GM21619 (cell line): ENCODE measurements at regions not wholly inside any gene's neighbourhood (a gene's known extent, or its start where the extent isn't known, plus 50 kb on each side); places are given as distances from the start of the nearest gene placed in this dataset.

ENCODE experiments used
- ATAC-seq: cut with Tn5 transposase; IDR thresholded peaks from one replicate; pipeline ENCODE4 v1.9.1; 2021; ENCODE audit not compliant: unreplicated experiment

- no peak for ATAC-seq
These were observed 280.5 kb downstream of the RRAGC start for GRCh38 chr1:38579056-38579455.

DNA sequence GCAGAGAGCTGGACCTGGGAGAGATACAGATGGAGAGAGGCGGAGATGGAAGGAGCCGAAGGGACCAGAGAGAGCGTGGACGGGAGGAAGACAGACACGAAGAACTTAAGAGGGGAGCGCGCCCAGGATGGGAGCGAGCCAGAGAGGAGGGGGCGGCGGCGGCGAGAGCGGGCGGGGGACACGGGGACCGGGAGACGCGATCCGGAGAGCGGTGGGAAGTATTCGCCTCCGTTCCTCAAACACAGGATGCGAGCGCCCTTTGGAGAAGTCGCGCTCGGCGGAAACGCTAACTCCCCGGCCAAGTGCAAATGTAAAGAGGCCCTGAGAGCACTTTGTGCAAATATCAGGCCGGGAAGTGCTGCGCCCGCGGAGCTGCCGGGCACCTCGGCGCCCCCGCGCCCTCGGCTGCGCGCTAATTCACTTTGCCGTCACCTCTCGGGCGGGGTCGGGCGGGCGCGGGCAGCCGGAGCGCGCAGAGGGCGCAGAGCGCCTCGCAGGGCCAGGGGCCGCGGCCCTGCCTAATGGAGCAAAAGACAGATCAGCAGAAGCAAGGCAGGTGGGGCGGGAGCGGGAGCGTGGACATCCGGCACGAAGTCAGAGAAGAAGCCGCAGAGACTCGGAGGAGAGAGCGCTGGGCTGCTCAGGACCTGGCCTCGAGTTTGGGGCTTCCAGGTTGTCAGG lies 281.2 kb downstream of the RRAGC start:
- no peak for ATAC-seq

DNA sequence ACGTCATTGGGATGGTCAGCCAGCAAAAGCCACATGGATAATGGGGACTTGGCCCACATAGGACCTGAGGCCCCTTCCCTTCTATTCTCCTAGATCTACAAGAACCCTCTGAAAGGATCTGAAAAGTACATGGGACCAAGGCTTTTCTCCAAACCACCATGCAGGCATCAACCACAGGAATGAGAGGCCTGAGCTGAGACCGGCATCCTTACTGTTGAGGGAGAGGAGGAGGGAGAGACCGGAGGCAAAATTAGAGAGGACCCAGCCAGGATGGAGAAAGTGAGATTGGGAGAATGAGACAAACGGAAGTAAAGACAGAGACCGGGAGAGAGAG lies 281.7 kb downstream of the RRAGC start:
- ATAC-seq: no peak

GRCh38 chr1:38577385-38577784 lies 282.2 kb downstream of the RRAGC start:
- ATAC-seq: no peak

- ATAC-seq: no peak
These were observed 283.3 kb downstream of the RRAGC start for GRCh38 chr1:38576241-38576640.

DNA sequence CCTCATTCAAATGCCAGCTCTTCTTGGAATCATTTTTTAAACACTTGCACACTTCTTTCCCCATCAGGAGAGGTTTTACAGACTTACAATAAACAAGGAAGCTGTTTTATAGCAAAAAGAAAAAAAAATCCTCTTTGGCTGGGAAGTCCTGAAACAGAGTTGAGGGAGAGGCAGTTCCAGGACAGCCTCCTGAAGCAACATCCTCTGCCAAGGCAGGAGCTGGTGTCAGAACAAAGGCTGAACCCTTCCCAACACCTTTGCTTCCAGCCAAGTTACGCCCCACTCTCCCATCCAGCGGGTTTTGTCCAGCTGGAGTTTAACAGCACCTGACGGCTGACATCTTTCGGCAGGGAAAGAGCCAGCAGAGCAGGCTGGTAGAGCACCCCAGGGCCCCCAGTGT lies 287.8 kb downstream of the RRAGC start:
- ATAC-seq: no peak

- ATAC-seq: no peak
These were observed 289.0 kb downstream of the RRAGC start for GRCh38 chr1:38570657-38570975.

DNA sequence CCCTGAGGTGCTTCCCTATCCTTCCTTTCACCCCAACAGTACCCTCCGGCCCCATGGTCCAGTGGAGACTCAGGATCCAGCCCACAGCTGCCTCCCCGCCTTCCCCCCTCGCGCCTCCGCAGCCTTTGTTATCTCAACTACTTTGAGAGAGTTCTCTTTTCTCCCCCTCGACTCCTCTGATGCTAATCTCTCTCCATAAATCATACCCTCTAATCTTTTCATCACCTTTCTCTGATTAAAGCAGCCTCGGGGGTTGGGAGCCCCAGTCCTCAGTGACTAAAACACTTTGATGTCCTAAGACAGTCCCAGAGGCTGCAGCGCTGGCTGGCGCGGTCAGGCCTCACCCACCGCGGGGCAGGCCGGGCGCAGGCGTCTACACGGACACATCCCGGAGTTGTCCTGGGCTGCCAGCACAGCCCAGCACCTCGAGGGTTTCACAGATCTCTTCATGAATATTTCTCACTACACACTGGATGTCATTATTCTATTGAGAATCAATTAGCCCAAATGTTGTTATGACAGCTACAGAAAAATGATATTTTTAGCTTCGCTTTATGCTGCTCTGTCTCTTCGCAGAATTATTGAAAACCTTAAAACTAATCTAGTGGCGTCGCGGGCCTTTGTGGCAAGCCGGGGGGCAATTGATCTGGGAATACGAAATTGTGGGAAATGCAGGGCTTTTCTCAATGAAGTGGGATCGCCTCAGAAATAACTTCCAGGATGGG lies 289.5 kb downstream of the RRAGC start:
- no peak for ATAC-seq

GRCh38 chr1:38568061-38568857 lies 291.3 kb downstream of the RRAGC start:
- no peak for ATAC-seq

DNA sequence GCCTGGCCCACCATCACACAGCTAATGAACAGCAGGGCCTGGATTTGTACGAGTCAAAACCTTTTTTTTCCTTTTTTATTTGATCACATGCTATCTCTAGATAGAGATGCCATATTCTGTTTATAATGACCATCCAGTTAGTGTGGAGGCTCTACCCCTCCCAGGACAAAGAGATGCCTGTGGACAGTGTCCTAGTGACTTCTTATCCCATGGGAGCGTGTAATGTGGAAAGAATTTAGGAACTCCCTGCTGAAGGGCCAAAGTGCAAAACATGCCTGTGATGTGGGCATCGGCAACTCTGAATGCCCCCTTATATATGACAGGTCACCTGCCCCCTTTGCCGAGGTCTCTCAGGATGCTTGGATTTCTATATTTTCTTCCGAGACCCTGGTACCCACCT lies 292.2 kb downstream of the RRAGC start:
- ATAC-seq: no peak

DNA sequence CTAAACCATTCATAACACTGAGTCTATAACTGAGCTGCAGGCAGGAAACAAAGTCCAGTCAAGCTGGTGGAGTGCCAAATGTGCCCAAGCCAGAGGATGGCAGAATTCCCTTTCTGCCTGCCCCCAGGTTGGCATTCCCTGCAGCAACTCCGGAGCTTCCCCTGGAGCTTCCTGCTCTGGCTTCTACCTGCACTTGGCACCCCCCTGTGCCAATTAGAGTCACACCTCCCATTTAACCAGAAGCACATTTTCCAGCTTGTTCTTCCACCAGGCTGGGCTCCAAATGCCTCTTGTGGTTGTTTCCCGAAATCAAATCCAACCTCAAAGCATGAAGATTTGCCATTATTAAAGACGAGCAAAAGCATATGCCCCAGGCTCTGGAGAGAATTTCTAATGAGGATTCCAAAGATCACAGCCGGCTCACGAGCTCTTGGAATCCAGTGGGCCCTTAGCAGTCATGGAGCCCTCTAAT lies 294.5 kb downstream of the RRAGC start:
- ATAC-seq: no peak

GRCh38 chr1:38563942-38564735 lies 295.4 kb downstream of the RRAGC start:
- no peak for ATAC-seq

- no peak for ATAC-seq
These were observed 297.8 kb downstream of the RRAGC start for GRCh38 chr1:38561725-38562124.

- no peak for ATAC-seq
These were observed 298.5 kb downstream of the RRAGC start for GRCh38 chr1:38561110-38561509.

DNA sequence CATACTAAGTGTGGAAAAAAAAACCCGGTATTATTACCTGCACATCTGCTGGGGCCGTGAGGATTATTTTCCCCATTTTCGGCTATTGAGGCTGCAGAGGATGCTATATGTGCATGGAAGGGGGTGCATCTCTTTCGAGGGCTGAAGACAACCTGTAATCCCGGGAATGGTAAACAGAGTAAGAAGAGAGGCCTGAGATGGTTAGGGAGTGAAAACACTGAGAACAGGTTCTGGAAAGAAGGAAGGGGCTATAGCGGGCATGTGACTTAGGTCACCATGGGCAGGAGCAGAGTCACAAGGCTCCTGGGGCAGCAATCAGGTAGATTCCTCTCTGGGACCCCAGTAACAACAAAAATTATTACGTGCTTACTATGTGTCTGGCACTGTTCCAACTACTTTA lies 299.1 kb downstream of the RRAGC start:
- ATAC-seq: no peak

GRCh38 chr1:38559446-38560165 lies 300.0 kb downstream of the RRAGC start:
- peak; percentile 66 for ATAC-seq

DNA sequence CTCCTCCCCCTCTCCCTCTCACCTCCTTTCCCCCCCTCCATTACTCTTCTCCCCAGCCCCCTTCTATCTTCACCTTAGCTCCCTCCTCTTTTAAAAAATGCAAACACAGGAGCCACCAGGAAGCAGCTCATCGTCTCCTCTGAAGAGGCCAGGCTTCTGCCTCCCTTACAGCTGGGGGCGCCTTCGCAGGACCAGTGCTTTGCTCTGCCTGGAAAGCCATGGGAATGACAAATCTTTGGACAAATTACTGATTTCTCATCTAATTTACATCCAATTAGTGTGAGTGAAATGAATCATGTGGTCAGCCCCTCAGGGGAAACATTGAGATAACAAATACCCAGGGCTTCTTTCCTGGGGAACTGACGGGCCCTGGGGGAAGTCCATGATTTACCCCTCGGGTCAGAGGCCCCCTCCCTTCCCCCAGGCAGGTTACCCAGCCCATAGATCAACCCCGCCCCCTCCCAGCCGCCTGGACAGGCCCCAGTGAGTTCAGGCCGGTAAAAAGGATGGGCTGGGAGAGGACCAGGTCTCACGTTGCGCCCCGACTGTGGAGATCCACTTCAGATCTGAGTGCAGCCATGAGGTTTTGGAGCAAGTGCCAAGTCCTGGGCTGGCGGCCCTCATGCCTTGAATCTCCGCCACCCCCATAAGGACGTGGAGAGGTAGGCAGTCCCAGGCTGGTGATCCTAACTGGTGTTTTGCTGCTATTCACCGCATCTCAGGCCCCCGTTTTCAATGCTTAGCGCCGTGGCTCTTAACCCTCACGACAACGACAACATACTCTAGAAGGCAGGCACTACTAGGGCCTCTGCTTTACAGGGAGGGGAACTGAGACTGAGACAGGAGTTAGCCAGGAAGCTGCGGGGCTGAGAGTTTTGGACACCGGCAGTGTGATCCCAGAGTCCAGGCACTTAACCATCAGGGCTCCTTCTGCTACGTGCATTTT lies 300.8 kb downstream of the RRAGC start:
- ATAC-seq: peak; percentile 28

DNA sequence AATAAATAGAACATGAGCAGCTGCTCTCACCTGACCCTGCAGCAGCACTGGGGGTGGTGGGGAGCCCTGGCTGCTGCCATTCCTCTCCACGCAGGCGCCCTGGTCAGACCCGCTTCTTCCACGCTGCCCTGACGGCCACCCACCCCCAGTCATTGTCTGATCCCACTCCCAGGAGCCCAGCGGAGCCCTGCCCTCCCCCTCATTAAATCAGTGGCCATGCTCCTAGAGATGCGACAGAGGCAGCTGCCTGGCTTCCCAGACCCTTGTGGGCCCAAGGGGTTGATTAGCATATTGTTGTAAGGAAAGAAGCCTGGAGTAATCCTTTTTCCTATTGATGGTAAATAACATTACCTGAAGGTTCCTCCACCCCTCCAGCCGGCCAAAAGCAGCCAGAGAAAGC lies 301.5 kb downstream of the RRAGC start:
- no peak for ATAC-seq

DNA sequence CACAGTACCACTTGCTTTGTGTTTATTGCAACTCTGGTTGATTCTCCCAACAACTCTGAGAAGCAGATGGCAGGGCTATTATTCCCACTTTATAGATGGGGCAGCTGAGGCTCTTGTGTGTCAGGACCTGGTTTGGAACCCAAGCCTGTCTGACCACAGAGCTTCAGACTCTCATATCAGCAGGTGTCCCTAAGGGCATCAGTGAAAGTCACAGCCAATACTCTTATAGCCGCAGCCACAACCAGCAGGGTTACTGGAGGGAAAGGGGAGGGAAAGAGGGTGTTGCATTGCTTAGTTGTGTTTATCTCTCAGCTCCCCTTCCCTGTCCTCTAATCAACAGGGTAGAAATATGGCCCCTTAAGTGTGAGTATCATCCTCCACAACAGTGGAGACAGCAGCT lies 304.0 kb downstream of the RRAGC start:
- no peak for ATAC-seq

DNA sequence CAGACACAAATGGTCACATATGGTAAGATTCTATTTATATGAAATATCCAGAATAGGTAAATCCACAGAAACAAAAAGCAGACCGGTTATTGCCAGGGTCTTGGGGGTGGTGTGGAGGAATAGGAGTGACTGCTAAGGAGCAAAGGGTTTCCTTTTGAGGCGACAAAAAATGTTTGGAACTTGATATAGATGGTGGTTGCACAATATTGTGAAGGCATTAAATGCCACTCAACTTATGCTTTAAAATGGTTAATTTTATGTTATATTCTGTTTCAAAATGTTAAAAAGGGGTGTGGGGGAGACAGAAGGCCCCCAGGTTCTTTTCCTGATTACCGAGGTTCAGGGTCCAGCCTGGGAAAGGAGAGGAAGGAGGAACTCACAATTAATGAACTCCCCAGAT lies 304.4 kb downstream of the RRAGC start:
- no peak for ATAC-seq
